GM12878 (cell line): ENCODE measurements at regions not wholly inside any gene's neighbourhood (a gene's known extent, or its start where the extent isn't known, plus 50 kb on each side); places are given as distances from the start of the nearest gene placed in this dataset.

Experiments used
- ATAC-seq: fragments of 200-7000 bp; cut with Tn5 transposase; 3 replicates; pipeline ENCODE4 v1.9.1; 2020; ENCODE audit warnings: mild to moderate bottlenecking, moderate library complexity
- BruUV-seq: library from RNA; stranded (reverse); fragments of 400-500 nt; replicated peaks from 2 replicates; lab custom pipeline; 2021; lab: Mats Ljungman, UMichigan
- CTCF ChIA-PET: fragments of 300-600 bp; sonication (Branson Sonifier 250); formaldehyde crosslinking; extraction: SDS; loops from one replicate; lab custom pipeline; 2021; ENCODE audit warnings: inconsistent platforms; lab: Yijun Ruan, JAX
- POLR2A ChIA-PET: fragments of 350-600 bp; formaldehyde crosslinking; extraction: SDS; loops from one replicate; lab custom pipeline; 2021; ENCODE audit warnings: inconsistent platforms; lab: Charles Lee
- RAD21 ChIA-PET: fragments of 300-600 bp; sonication (Branson Sonifier 250); formaldehyde crosslinking; loops from one replicate; lab custom pipeline; 2023; ENCODE audit warnings: antibody characterized with exemption; ENCODE audit not compliant: unreplicated experiment; lab: Charles Lee
- SMC1A ChIA-PET: fragments of 300-600 bp; sonication (Branson Sonifier 250); formaldehyde crosslinking; loops from one replicate; lab custom pipeline; 2023; ENCODE audit not compliant: unreplicated experiment, uncharacterized antibody; lab: Charles Lee
- DNase-seq: peaks from one replicate; pipeline ENCODE4 v3.0.0-alpha.2; 2011; ENCODE audit warnings: low read depth, low spot score
- FAIRE-seq: peaks from 3 replicates; lab custom pipeline; 2011; peaks lifted over from hg19 to GRCh38; lab: Jason Lieb, UNC
- H2AFZ ChIP-seq: 2 replicates; pipeline ENCODE4 v1.6.0; 2011; ENCODE audit warnings: low read depth, low read length, control low read depth; ENCODE audit not compliant: control insufficient read depth
- H3K27ac ChIP-seq: 2 replicates; pipeline ENCODE4 v1.5.1; 2011; ENCODE audit warnings: control low read depth; ENCODE audit not compliant: control insufficient read depth, insufficient read depth
- H3K27me3 ChIP-seq, 2 experiments: replicated peaks in 1 of 2; 2 replicates each; pipeline versions ENCODE4 v1.6.0 to v1.6.1; 2011; ENCODE audit warnings: low read length in 1 of 2; ENCODE audit not compliant: control insufficient read depth in 2 of 2, insufficient read depth in 2 of 2
- H3K36me3 ChIP-seq, 2 experiments: 2 replicates each; pipeline ENCODE4 v1.5.1; 2011; ENCODE audit warnings: low read length in 1 of 2; ENCODE audit not compliant: control insufficient read depth in 2 of 2, insufficient read depth in 2 of 2
- H3K4me1 ChIP-seq: 2 replicates; pipeline ENCODE4 v1.6.1; 2011; ENCODE audit warnings: mild to moderate bottlenecking, low read length, moderate library complexity, mixed read lengths; ENCODE audit not compliant: control insufficient read depth, insufficient read depth
- H3K4me2 ChIP-seq: 2 replicates; pipeline ENCODE4 v1.6.0; 2011; ENCODE audit warnings: control low read depth; ENCODE audit not compliant: control insufficient read depth, insufficient read depth
- H3K4me3 ChIP-seq: fragments of 200-600 bp; sonication (generic); 2 replicates; pipeline ENCODE4 v1.5.1; 2016
- H3K79me2 ChIP-seq: 2 replicates; pipeline ENCODE4 v1.6.0; 2011; ENCODE audit warnings: low read length; ENCODE audit not compliant: control insufficient read depth, insufficient read depth
- H3K9ac ChIP-seq: 2 replicates; pipeline ENCODE4 v1.8.0; 2011; ENCODE audit warnings: low read length, control low read depth, mixed read lengths; ENCODE audit not compliant: control insufficient read depth, insufficient read depth
- H3K9me3 ChIP-seq: replicated peaks from 3 replicates; pipeline ENCODE4 v1.5.1; 2011; ENCODE audit warnings: mild to moderate bottlenecking, low read length; ENCODE audit not compliant: control insufficient read depth, insufficient read depth
- H4K20me1 ChIP-seq: 2 replicates; pipeline ENCODE4 v1.6.0; 2011; ENCODE audit not compliant: control insufficient read depth, insufficient read depth
- CBFB ChIP-seq: IDR thresholded peaks from 2 replicates; pipeline ENCODE4 v1.6.1; 2016; ENCODE audit warnings: antibody characterized with exemption, low read depth
- GATAD2B ChIP-seq: fragments of 450-650 bp; conservative IDR thresholded peaks from 2 replicates; pipeline ENCODE4 v1.6.1; 2017; ENCODE audit warnings: low read depth, mild to moderate bottlenecking, moderate library complexity
- IRF4 ChIP-seq: IDR thresholded peaks from 2 replicates; pipeline ENCODE4 v1.6.1; 2011; ENCODE audit warnings: low read depth, low read length
- MLLT1 ChIP-seq: fragments of 450-650 bp; IDR thresholded peaks from 2 replicates; pipeline ENCODE4 v1.6.1; 2016; ENCODE audit warnings: mild to moderate bottlenecking
- MXI1 ChIP-seq: fragments of 150-350 bp; IDR thresholded peaks from 2 replicates; pipeline ENCODE4 v1.6.1; 2011; ENCODE audit warnings: low read depth, mild to moderate bottlenecking, inconsistent platforms, low read length, improper control_type of control experiment
- NFYB ChIP-seq: IDR thresholded peaks from 2 replicates; pipeline ENCODE4 v1.6.1; 2011; ENCODE audit warnings: low read depth, mild to moderate bottlenecking, low read length, improper control_type of control experiment, moderate library complexity; ENCODE audit not compliant: insufficient read depth
- POLR2A ChIP-seq: IDR thresholded peaks from 2 replicates; pipeline ENCODE4 v1.6.1; 2011; ENCODE audit warnings: low read depth, mild to moderate bottlenecking, low read length
- POLR2AphosphoS2 ChIP-seq: IDR thresholded peaks from 2 replicates; pipeline ENCODE4 v1.6.1; 2011; ENCODE audit warnings: low read depth, mild to moderate bottlenecking, low read length, improper control_type of control experiment, moderate library complexity
- RAD51 ChIP-seq: fragments of 450-650 bp; IDR thresholded peaks from 2 replicates; pipeline ENCODE4 v1.6.1; 2016; ENCODE audit warnings: moderate library complexity, mild to moderate bottlenecking, inconsistent platforms
- SMARCA5 ChIP-seq: fragments of 450-650 bp; IDR thresholded peaks from 2 replicates; pipeline ENCODE4 v1.6.1; 2017; ENCODE audit warnings: mild to moderate bottlenecking
- SPI1 ChIP-seq: IDR thresholded peaks from 2 replicates; pipeline ENCODE4 v1.6.1; 2011; ENCODE audit warnings: low read depth, mild to moderate bottlenecking, low read length, moderate library complexity, borderline replicate concordance; ENCODE audit not compliant: insufficient read depth
- USF2 ChIP-seq: IDR thresholded peaks from 2 replicates; pipeline ENCODE4 v1.6.1; 2011; ENCODE audit warnings: low read depth, low read length, improper control_type of control experiment, borderline replicate concordance
- WGBS: methylation state at CpG from one replicate; pipeline ENCODE4 v1.1.6; 2016; ENCODE audit warnings: low lambda C conversion rate; ENCODE audit not compliant: insufficient replicate concordance, insufficient coverage; ENCODE audit errors: missing lambda C conversion rate; 5-methylcytosine and 5-hydroxymethylcytosine counted together
- in situ Hi-C: fragments of 300-500 bp; cut with MboI; formaldehyde crosslinking; loops from 9 replicates; pipeline ENCODE4 v1.14.3; 2018; ENCODE audit warnings: mixed read lengths
- intact Hi-C: fragments of 100-400 bp; cut with micrococcal nuclease; formaldehyde crosslinking; loops from one replicate; pipeline ENCODE4 v1.14.2; 2022; ENCODE audit not compliant: unreplicated experiment

- ChIA-PET POLR2A (no interaction called here), SMC1A (no interaction called here), CTCF (no interaction called here), RAD21 (no interaction called here)
- no TSS peak for BruUV-seq
- no peak overlapping the region for H2AFZ ChIP-seq
- H3K36me3 ChIP-seq: no peaks in the 10 kb centered on the region
- no peak for DNase-seq
- no peak for TF ChIP-seq GATAD2B
- TF ChIP-seq RAD51: no peak
- TF ChIP-seq SMARCA5: no peak
- TF ChIP-seq MLLT1: no peak
- no peak for TF ChIP-seq CBFB
- no peak for TF ChIP-seq USF2
- no peak for TF ChIP-seq POLR2AphosphoS2
- TF ChIP-seq MXI1: no peak
- no peak for TF ChIP-seq NFYB
- no peak for TF ChIP-seq IRF4
- no peak for TF ChIP-seq SPI1
- no peak for TF ChIP-seq POLR2A
- intact Hi-C loops: no loop called here
- no peaks in the 10 kb centered on the region for H3K27me3 ChIP-seq
- H3K79me2 ChIP-seq: no peaks in the 10 kb centered on the region
- no peaks in the 10 kb centered on the region for H4K20me1 ChIP-seq
- H3K4me2 ChIP-seq: no peak overlapping the region
- 16% methylated on average over 6 of the region's 6 CpGs for WGBS
- no peaks in the 10 kb centered on the region for H3K4me1 ChIP-seq
- H3K9ac ChIP-seq: no peak overlapping the region
- H3K4me3 ChIP-seq: no peak overlapping the region
- no peaks in the 10 kb centered on the region; the same call in 2 of the 3 replicates for H3K9me3 ChIP-seq
- H3K27ac ChIP-seq: no peak overlapping the region
- no peak for FAIRE-seq
- no peak for ATAC-seq
- in situ Hi-C loops: no loop called here
These were observed 416.3 kb downstream of the IRX1 start for GRCh38 chr5:4011943-4012342.
